Panc1 (cell line): ENCODE measurements at regions not wholly inside any gene's neighbourhood (a gene's known extent, or its start where the extent isn't known, plus 50 kb on each side); places are given as distances from the start of the nearest gene placed in this dataset.

Experiments
- POLR2AphosphoS5 ChIP-seq: IDR thresholded peaks from 2 replicates; pipeline ENCODE4 v1.6.1; 2012; ENCODE audit warnings: mild to moderate bottlenecking, low read depth, low read length, moderate library complexity
- TF ChIP-seq, protein P1 (sequence below): fragments of 450-650 bp; IDR thresholded peaks from 2 replicates; pipeline ENCODE4 v1.5.1; 2017; ENCODE audit warnings: mild to moderate bottlenecking
- TF ChIP-seq, protein P2 (sequence below), 2 experiments: IDR thresholded peaks; 2 replicates each; pipeline ENCODE4 v1.6.1; 2011 to 2012; ENCODE audit warnings: low read depth in 2 of 2, control low read depth in 1 of 2, low read length in 1 of 2, mild to moderate bottlenecking in 1 of 2, moderate library complexity in 1 of 2; ENCODE audit not compliant: insufficient read depth in 1 of 2

DNA sequence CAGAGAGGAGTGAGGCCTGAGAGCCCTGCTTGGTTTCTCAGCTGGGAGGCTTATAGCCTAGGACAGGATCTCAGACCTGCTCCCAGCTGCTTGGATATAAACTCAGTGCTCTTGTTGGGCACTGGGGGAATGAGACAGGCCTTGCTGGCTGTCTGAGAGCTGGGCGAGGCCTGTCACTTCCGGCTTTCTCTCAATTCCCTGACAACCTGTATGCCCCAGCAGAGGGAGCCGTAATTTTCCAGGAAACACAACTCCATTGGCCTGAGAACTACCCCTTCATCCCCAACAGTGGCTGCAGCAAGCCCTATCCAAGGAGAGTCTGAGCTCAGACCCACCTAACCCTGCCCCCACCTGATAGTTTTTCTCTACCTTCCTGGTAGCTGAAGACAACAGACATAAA, 258.3 kb upstream of the STXBP6 start:
- TF ChIP-seq, protein P1, sequence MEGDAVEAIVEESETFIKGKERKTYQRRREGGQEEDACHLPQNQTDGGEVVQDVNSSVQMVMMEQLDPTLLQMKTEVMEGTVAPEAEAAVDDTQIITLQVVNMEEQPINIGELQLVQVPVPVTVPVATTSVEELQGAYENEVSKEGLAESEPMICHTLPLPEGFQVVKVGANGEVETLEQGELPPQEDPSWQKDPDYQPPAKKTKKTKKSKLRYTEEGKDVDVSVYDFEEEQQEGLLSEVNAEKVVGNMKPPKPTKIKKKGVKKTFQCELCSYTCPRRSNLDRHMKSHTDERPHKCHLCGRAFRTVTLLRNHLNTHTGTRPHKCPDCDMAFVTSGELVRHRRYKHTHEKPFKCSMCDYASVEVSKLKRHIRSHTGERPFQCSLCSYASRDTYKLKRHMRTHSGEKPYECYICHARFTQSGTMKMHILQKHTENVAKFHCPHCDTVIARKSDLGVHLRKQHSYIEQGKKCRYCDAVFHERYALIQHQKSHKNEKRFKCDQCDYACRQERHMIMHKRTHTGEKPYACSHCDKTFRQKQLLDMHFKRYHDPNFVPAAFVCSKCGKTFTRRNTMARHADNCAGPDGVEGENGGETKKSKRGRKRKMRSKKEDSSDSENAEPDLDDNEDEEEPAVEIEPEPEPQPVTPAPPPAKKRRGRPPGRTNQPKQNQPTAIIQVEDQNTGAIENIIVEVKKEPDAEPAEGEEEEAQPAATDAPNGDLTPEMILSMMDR = no peak
- no peak for TF ChIP-seq POLR2AphosphoS5
- TF ChIP-seq, protein P2, sequence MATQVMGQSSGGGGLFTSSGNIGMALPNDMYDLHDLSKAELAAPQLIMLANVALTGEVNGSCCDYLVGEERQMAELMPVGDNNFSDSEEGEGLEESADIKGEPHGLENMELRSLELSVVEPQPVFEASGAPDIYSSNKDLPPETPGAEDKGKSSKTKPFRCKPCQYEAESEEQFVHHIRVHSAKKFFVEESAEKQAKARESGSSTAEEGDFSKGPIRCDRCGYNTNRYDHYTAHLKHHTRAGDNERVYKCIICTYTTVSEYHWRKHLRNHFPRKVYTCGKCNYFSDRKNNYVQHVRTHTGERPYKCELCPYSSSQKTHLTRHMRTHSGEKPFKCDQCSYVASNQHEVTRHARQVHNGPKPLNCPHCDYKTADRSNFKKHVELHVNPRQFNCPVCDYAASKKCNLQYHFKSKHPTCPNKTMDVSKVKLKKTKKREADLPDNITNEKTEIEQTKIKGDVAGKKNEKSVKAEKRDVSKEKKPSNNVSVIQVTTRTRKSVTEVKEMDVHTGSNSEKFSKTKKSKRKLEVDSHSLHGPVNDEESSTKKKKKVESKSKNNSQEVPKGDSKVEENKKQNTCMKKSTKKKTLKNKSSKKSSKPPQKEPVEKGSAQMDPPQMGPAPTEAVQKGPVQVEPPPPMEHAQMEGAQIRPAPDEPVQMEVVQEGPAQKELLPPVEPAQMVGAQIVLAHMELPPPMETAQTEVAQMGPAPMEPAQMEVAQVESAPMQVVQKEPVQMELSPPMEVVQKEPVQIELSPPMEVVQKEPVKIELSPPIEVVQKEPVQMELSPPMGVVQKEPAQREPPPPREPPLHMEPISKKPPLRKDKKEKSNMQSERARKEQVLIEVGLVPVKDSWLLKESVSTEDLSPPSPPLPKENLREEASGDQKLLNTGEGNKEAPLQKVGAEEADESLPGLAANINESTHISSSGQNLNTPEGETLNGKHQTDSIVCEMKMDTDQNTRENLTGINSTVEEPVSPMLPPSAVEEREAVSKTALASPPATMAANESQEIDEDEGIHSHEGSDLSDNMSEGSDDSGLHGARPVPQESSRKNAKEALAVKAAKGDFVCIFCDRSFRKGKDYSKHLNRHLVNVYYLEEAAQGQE (IDR thresholded peaks at IDR 0.05; ENCODE audit: insufficient read depth in 1 of 2, low read depth in 2 of 2, low read length in 1 of 2) = no peak
